Upper lobe of left lung (tissue), 6 donors: ENCODE measurements at regions not wholly inside any gene's neighbourhood (a gene's known extent, or its start where the extent isn't known, plus 50 kb on each side); places are given as distances from the start of the nearest gene placed in this dataset.
A peak's percentile ranks its signal among the peaks of the same experiment; 100 is the strongest.
"Not testable (repeated sequence)": the region's sequence is repeated elsewhere in the genome, so short reads cannot be mapped to it uniquely, and the experiment has no call there.

Source experiments
- ATAC-seq, 2 donors: fragments of 200-7000 bp; cut with Tn5 transposase; one replicate each; pipeline ENCODE4 v1.9.1; 2022; ENCODE audit warnings: mild to moderate bottlenecking in 2 of 2, moderate library complexity in 2 of 2; ENCODE audit not compliant: low FRiP score in 2 of 2
- DNase-seq, 2 donors: peaks; one replicate each; pipeline ENCODE4 v3.0.0-alpha.2; 2019 to 2020
- H3K27ac ChIP-seq, 4 donors: fragments of 200-600 bp; sonication (generic); one replicate each; pipeline ENCODE4 v1.5.1; 2016 to 2019
- H3K27me3 ChIP-seq, 4 donors: fragments of 200-600 bp; sonication (generic); one replicate each; pipeline ENCODE4 v1.5.1; 2017 to 2019
- H3K36me3 ChIP-seq, 4 donors: fragments of 200-600 bp; sonication (generic); one replicate each; pipeline ENCODE4 v1.5.1; 2016 to 2019
- H3K4me1 ChIP-seq, 4 donors: fragments of 200-600 bp; sonication (generic); one replicate each; pipeline ENCODE4 v1.5.1; 2018 to 2019
- H3K4me3 ChIP-seq, 4 donors: fragments of 200-600 bp; sonication (generic); one replicate each; pipeline ENCODE4 v1.5.1; 2017 to 2019; ENCODE audit warnings: mild to moderate bottlenecking in 2 of 4, moderate library complexity in 1 of 4
- H3K9me3 ChIP-seq, 4 donors: fragments of 200-600 bp; sonication (generic); one replicate each; pipeline ENCODE4 v1.5.1; 2018 to 2019
- EP300 ChIP-seq, 4 donors: sonication (generic); formaldehyde crosslinking; IDR thresholded peaks; one replicate each; pipeline ENCODE4 v1.5.1; 2017; ENCODE audit warnings: antibody characterized with exemption in 4 of 4, control low read depth in 2 of 4
- POLR2A ChIP-seq, 4 donors: fragments of 450-650 bp; IDR thresholded peaks; one replicate each; pipeline ENCODE4 v1.5.1; 2016 to 2017; ENCODE audit warnings: antibody characterized with exemption in 4 of 4, mild to moderate bottlenecking in 2 of 4
- POLR2AphosphoS5 ChIP-seq, 2 donors: sonication (generic); formaldehyde crosslinking; IDR thresholded peaks; one replicate each; pipeline ENCODE4 v1.5.1; 2017; ENCODE audit warnings: antibody characterized with exemption in 2 of 2
- WGBS, 2 donors: methylation state at CpG; one replicate each; pipeline ENCODE4 v1.1.5; 2017 to 2018; 5-methylcytosine and 5-hydroxymethylcytosine counted together
- TF ChIP-seq, protein P1 (sequence below), 6 experiments: fragments of 450-650 bp in 4 of 6; fragments of 200-600 bp in 2 of 6; sonication (generic) in 2 of 6; IDR thresholded peaks; one replicate each; pipeline ENCODE4 v1.5.1; 2016 to 2019; ENCODE audit warnings: antibody characterized with exemption in 6 of 6
- donor health status: DM: no; HTN: no; CAD: no; lungs with moderate emphysema.
- donor health status: DM: no; HTN: yes; CAD: no; lungs with severe emphysema.

DNA sequence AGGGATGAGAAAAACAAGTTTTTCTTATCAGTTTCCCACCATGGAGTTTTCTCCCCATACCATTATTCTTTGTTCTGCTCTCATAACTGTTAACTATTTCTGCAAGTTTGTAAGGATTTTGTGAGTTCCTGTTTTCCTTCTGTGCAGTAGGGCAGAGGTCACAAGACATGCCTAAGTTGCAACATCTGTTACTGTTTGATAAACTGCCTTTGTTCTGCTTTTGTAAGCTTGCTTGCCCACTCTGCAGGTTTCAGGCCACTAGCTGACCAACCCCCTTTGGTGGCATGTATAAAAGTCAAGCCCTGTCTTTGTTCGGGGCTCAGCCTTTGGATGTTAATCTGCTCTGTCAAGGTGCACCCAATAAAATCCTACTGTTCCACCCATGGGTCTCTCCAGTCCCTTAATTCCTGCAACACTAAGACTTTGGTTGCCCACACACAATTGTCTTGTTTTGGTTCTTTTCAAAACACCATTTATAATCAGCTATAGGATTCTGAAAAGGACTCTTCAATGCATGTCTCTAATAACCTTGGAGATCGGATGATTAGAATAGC lies 545.4 kb downstream of the CDH9 start:
- no peak for DNase-seq
- Histone ChIP-seq H3K9me3 (peaks cover 0 to 11% (median 4%) of the 10 kb centered on the region in 4 donors), H3K27ac (no peak overlapping the region), H3K27me3 (no peaks in the 10 kb centered on the region), H3K4me1 (no peaks in the 10 kb centered on the region), H3K36me3 (no peaks in the 10 kb centered on the region), H3K4me3 (no peak overlapping the region)
- TF ChIP-seq, protein P1, sequence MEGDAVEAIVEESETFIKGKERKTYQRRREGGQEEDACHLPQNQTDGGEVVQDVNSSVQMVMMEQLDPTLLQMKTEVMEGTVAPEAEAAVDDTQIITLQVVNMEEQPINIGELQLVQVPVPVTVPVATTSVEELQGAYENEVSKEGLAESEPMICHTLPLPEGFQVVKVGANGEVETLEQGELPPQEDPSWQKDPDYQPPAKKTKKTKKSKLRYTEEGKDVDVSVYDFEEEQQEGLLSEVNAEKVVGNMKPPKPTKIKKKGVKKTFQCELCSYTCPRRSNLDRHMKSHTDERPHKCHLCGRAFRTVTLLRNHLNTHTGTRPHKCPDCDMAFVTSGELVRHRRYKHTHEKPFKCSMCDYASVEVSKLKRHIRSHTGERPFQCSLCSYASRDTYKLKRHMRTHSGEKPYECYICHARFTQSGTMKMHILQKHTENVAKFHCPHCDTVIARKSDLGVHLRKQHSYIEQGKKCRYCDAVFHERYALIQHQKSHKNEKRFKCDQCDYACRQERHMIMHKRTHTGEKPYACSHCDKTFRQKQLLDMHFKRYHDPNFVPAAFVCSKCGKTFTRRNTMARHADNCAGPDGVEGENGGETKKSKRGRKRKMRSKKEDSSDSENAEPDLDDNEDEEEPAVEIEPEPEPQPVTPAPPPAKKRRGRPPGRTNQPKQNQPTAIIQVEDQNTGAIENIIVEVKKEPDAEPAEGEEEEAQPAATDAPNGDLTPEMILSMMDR (IDR thresholded peaks at IDR 0.05), result no peak
- TF ChIP-seq POLR2AphosphoS5 (IDR thresholded peaks at IDR 0.05) (no peak), EP300 (IDR thresholded peaks at IDR 0.05) (no peak), POLR2A (IDR thresholded peaks at IDR 0.05) (no peak)
- no peak for ATAC-seq
- WGBS, 2 donors, result 60 to 65% methylated on average over 2 of the region's 2 CpGs

DNA sequence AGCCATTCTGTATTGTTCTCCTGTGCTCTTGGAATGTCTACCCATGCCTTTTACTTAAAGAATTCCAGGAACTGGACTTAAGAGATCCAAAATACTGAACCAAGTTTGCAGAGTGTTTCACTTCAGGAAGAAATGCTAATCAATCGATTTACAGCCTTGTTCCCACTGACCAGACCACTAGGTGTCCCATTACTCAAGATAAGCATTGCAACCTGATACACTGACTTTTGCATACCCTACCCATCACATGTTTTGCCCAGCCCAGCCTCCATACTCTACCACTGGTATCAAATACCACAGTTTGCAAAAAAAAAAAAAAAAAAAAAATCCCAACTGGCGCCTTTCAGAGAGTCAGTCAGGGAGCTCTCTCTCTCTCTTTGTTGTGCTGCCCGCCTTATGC lies 550.8 kb downstream of the CDH9 start:
- Histone ChIP-seq H3K9me3 (no peaks in the 10 kb centered on the region), H3K27me3 (no peaks in the 10 kb centered on the region), H3K36me3 (no peaks in the 10 kb centered on the region), H3K4me1 (no peaks in the 10 kb centered on the region), H3K27ac (no peak overlapping the region), H3K4me3 (no peak overlapping the region)
- WGBS, 2 donors, result 63 to 73% methylated on average over 3 of the region's 3 CpGs
- no peak for TF ChIP-seq POLR2AphosphoS5 (IDR thresholded peaks at IDR 0.05)
- TF ChIP-seq, protein P1 (IDR thresholded peaks at IDR 0.05), result no peak
- no peak for TF ChIP-seq POLR2A (IDR thresholded peaks at IDR 0.05)
- no peak for TF ChIP-seq EP300 (IDR thresholded peaks at IDR 0.05)
- no peak for ATAC-seq
- no peak for DNase-seq

DNA sequence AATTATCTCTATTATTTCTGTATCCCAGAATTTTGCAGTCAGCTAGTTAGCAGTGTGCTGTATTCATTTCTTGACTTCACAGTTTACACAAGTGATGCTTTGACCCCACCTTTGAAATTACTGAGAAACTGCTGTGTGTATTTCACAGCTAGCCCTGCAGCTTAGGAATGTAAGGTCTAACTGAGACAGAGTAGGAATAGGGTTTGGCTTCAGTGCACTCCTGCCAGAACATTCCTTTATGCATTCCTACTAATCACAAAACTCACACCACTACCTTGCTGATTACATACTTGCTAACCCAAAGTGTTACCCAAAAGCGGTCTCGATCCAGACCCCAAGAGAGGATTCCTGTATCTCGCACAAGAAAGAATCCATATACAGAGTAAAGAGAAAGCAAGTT lies 551.8 kb downstream of the CDH9 start:
- WGBS, 2 donors, result 74 to 85% methylated on average over 3 of the region's 3 CpGs
- H3K27ac ChIP-seq, result no peak overlapping the region

DNA sequence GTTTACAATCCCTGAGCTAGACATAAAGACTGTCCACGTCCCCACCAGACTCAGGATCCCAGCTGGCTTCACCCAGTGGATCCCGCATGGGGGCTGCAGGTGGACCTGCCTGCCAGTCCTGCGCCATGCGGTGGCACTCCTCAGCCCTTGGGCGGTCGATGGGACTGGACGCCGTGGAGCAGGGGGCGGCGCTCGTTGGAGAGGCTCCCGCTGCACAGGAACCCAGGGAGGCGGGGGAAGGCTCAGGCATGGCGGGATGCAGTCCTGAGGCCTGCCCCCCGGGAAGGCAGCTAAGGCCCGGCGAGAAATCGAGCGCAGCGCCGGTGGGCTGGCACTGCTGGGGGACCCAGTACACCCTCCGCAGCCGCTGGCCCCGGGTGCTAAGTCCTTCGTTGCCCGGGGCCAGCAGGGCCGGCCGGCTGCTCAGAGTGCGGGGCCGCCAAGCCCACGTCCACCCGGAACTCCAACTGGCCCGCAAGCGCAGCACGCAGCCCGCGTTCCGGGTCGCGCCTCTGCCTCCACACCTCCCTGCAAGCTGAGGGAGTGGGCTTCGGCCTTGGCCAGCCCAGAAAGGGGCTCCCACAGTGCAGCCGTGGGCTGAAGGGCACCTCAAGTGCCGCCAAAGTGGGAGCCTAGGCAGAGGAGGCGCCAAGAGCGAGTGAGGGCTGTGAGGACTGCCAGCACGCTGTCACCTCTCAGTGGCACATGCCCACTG lies 553.1 kb downstream of the CDH9 start:
- not testable (repeated sequence) for ATAC-seq, H3K36me3 ChIP-seq, H3K4me1 ChIP-seq, H3K4me3 ChIP-seq, H3K9me3 ChIP-seq, H3K27ac ChIP-seq, H3K27me3 ChIP-seq
- WGBS, 2 donors, result 93 to 100% methylated on average over 1 to 46 of the region's 46 CpGs
- DNase-seq, result peak in 1 of 2 donors; percentile 80

More for the DNA sequence above, 551.8 kb downstream of the CDH9 start:
- no peaks in the 10 kb centered on the region for H3K36me3 ChIP-seq
- no peak overlapping the region for H3K4me3 ChIP-seq
- H3K4me1 ChIP-seq, result no peaks in the 10 kb centered on the region
- H3K9me3 ChIP-seq, result no peaks in the 10 kb centered on the region
- no peak for DNase-seq
- H3K27me3 ChIP-seq, result no peaks in the 10 kb centered on the region
- no peak for ATAC-seq
- TF ChIP-seq POLR2A (IDR thresholded peaks at IDR 0.05) (no peak), EP300 (IDR thresholded peaks at IDR 0.05) (no peak), POLR2AphosphoS5 (IDR thresholded peaks at IDR 0.05) (no peak)
- TF ChIP-seq, protein P1 (IDR thresholded peaks at IDR 0.05), result no peak

DNA sequence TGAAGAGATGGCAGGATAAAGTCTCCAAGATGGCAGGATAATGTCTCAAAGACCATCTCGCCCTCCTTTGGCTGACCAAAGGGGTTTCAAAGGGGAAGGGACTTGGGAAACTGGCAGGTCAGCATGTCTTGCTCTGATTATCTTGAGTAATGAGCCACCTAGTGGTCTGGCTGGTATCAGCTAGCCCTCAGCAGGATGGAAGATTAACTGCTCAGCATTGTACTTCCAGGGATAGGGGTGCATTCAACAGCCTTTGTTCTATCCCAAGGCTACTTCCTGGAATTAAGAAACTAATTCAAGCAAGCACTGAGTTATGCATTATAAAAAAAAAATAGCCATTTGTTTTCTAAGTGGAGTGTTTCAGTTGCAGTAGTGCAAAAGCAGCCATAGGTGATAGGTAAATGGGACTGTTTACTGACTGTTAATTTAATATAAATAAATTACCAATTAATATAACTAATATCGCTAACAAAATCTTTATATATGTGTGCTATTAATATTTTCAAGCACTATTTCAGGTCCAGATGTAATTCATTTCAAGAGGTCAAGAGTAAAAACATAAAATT lies 555.5 kb downstream of the CDH9 start:
- no peaks in the 10 kb centered on the region for H3K36me3 ChIP-seq
- no peaks in the 10 kb centered on the region for H3K4me1 ChIP-seq
- peak overlapping the region; percentile 2 to 44 (median 34) for H3K4me3 ChIP-seq
- H3K9me3 ChIP-seq, result no peaks in the 10 kb centered on the region
- H3K27me3 ChIP-seq, result no peaks in the 10 kb centered on the region
- no peak overlapping the region for H3K27ac ChIP-seq
- WGBS, 2 donors, result 48 to 80% methylated on average over 2 of the region's 2 CpGs
- peak in 1 of 2 donors; percentile 90 for ATAC-seq
- TF ChIP-seq POLR2A (IDR thresholded peaks at IDR 0.05), result no peak
- no peak for TF ChIP-seq POLR2AphosphoS5 (IDR thresholded peaks at IDR 0.05)
- TF ChIP-seq, protein P1 (IDR thresholded peaks at IDR 0.05), result peak in 3 of 6 experiments; percentile 36 to 51 (median 38)
- TF ChIP-seq EP300 (IDR thresholded peaks at IDR 0.05), result no peak
- no peak for DNase-seq
